GM19395 (cell line): ENCODE measurements at regions not wholly inside any gene's neighbourhood (a gene's known extent, or its start where the extent isn't known, plus 50 kb on each side); places are given as distances from the start of the nearest gene placed in this dataset.
A peak's percentile ranks its signal among the peaks of the same experiment; 100 is the strongest.

ENCODE experiments used
- ATAC-seq: cut with Tn5 transposase; IDR thresholded peaks from one replicate; pipeline ENCODE4 v1.9.1; 2021; ENCODE audit warnings: mild to moderate bottlenecking, moderate library complexity; ENCODE audit not compliant: unreplicated experiment

DNA sequence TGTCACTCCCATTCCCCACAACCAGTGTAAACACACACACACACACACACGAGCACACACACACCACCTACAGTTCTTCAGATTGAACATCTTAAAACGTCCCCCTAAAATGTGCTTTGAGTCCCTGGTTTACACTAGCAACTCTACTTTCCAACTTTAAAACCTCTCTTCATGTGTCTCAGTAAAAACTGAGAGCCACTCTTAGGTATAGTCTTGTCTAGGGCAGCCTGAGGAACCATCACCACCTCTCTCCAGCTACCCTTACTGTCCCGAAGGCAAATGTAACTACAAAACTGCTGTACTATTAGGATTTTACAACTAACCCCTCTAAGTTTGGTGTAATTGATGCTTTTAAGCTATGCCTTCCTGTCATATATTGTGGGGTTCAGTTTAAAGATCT lies 1501.6 kb upstream of the MIR17HG start:
- no peak for ATAC-seq

DNA sequence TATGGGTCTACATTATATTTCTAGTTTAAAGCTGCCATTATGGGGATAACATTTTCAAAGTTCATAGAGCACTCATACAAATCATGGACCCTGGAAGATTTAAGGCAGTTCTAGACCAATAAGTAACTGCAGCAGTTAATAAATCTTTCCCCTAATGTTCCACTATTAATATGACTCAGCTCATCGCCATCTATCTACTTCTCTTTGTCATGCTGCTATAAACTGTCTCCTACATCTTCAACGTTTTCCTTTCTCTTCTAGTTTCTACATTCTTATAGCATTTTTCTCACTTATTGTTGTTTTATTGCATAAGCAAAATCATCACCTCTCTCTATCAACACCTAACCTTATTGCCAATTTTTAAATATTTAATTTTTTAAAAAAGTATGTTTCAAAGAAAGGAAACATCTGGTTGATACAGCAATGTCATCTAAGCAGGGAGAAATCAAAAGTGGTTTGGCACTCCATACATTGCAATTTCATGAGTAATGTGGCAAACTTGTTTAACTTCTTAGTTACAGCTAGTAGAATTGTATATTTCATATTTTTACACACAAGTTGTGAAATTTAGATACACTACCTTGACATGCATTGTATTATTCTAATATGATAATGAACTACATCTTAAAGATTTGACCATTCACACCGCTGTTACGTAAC lies 1500.4 kb upstream of the MIR17HG start:
- no peak for ATAC-seq

DNA sequence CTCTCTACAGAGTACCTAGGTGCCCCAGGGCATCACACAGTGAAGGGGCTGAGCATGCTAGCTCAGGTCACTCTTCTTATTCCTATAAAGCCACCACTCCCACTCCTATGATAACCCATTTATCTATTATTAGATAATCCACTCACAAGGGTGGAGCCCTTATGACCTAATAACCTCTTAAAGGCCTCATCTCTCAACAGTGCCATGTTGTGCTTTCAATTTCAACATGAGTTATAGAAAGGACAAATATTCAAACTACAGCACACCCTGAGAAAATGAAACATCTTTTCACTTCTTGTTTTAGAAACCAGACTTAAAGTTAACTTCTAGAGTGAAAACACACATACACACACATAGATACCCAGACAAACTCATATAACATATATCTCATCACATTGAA lies 1494.9 kb upstream of the MIR17HG start:
- no peak for ATAC-seq

DNA sequence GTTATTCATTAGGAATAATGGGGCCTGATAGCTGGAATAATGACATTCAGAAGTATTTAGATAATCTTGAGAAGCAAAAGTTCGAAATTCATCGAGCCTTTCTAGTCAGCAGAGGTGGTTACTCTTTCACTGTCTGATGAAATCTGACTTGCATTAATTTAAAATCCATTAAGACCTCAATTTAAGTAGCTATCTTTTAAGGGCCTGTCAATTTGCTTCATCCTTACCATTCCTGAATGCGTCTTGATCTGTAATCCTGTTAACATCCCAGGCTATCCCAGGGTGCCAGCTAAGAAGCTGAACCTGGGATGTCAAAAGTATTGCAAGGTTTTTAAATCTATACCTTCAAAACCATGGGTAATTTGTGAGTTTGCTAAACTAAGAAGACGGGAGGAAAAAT lies 1491.0 kb upstream of the MIR17HG start:
- ATAC-seq, result no peak

DNA sequence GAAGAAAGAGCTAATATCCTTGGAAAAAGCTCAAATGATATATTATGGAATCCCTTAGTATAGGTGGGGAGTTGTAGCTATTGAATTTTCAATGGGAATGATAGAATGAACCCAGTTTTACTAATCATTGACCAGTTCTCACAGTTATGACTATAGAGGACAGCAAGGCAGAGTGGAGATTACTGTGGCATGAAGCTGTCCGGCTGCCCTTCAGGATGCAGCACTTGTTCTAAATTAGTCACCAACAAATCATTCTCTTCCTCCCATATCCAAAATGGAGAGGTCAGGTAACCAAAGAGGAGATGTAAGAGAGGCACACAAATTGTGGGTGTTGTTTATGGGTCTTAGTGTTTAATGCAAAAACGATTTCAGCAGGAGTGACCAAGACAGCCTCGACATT lies 1490.0 kb upstream of the MIR17HG start:
- no peak for ATAC-seq

DNA sequence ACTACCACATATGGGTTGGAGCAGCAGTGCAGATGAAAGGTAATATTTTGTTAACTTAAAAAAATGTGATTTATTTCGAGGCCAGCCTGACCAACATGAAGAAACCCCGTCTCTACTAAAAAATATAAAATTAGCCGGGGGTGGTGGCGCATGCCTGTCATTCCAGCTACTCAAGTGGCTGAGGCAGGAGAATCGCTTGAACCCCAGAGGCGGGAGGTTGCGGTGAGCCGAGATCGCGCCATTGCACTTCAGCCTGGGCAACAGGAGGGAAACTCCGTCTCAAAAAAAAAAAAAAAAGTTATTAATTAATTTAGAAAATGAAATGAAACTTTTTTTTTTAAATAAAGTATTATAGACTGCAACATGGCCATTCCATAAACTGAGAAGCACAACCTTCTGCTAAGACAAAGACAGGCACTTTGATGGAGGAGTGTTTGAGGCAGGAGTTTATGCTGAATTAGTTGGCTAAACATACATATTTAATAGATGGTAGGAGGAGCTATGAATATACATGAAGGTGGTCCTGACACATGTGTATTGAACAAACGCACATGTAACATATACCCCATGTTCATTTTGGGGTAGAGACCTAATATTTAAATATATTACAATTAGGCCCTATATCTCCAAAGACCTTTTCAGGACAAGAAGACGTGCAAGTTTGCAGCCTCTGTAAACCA lies 1485.3 kb upstream of the MIR17HG start:
- ATAC-seq, result no peak

DNA sequence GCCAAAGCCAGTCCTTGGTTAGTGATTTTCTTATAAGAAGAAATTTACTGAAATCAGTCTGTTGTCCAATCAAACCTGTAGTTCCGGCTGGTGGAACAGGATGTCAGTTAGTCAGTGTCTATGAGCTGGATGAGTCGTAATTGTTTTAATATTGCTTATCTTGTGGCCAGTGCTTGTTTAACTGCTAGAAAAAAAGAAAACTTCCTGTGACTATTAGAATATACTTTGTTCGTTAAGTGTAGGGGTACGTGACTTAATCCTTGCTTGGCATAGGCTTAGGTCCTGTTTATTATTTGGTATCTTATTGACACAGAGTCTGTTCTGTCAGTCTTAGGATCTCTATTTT lies 1484.8 kb upstream of the MIR17HG start:
- ATAC-seq, result no peak

DNA sequence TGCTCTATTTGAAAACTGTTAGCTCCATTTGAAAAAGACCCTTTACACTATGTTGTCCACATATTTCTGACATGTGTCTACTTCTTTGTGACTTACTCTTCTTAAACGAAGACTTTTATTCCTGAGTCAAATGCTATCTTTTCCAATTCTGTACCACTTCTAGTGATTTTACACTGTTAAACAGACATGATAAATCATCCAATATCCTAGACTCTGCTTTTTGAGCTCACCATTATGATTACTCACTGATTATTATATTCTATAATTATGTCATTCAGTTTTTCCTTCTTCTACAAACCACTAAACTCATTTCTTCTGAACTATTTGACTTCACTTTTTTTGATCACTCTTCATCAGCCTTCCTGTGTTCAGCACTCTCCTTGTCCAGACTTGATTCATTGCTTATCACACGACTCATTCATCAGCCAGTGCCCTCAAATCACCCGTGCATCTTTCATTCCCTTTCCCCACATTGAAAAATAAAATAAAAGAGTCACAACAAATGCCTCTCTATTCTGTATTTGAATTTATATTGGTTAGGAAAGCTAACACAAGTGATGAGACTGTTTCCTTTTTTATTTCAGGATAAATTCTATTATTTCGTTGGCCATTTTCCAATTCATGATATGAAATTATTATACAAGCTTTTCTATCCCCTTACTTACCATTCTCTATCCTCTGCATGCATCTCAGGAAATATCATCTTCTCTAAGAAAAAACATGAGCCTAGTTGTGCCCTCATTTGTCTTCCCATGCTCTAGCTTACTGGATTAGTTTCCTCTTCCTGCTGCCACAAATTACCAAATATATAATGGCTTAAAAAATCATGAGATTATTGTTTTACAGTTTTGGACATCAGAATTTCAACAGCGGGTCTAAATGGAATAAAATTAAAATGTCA lies 1482.1 kb upstream of the MIR17HG start:
- ATAC-seq, result no peak

DNA sequence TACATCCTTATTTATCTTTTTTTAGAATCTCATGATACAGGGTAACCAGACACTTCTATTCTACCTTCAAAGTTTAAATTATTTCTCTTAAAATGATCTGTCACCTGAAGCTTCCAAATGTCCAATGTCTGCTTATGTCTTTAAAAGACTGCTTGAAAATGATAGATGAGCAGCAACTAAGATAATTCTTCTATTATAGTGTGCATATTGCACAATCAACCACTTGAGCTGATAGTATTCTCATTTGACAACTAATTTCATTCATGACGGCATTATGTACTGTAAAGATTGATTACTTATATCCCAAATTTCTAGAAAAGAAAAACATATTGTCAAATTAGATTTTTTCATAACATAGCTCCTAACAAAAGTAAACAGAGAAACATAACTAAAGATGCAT lies 1478.2 kb upstream of the MIR17HG start:
- no peak for ATAC-seq

DNA sequence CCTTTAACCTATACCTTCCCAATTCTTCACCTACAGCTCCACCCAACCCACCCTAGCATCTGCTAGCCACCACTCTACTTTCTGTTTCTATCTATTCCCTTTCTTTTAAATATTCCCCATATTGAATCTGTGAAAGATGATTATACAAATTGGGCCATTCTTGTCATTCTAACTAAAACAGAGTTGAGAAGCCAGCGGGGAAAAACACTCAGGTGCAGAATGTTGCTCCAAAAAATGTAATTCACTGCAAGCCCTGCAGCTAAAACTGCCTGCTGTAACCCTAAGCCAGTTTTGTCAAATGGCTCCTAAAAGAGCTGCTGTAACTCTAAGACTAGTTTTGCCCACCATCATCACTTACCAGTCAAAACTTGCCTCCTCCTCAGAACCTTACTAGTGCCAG lies 1468.6 kb upstream of the MIR17HG start:
- ATAC-seq, result no peak

DNA sequence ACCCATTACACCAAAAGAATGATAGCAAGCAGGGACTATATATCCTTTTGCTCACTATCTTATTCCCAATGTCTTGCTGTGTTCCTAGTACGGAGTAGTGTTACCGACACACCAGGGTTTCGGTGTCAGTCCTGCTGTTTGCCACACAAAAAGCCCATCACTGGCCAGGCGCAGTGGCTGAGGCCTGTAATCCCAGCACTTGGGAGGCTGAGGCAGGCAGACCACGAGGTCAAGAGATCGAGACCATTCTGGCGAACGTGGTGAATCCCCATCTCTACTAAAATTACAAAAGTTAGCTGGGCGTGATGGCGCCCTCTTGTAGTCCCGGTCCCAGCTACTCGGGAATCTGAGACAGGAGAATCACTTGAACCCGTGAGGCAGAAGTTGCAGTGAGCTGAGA lies 1467.3 kb upstream of the MIR17HG start:
- ATAC-seq, result no peak

DNA sequence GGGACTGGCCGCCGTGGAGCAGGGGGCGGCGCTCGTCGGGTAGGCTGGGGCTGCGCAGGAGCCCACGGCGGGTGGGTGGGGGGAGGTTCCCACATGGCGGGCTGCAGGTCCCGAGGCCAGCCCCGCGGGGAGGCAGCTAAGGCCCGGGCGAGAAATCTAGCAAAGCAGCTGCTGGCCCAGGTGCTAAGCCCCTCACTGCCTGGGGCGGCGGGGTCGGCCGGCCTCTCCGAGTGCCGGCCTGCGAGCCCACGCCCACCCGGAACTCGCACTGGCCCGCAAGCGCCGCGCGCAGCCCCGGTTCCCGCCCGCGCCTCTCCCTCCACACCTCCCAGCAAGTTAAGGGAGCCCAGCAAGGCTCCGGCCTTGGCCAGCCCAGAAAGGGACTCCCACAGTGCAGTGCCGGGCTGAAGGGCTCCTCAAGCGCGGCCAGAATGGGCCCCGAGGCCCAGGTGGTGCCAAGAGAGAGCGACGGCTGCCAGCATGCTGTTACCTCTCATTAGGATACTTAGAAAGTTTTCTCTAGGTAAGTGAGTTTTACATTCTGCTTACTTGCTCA lies 1463.5 kb upstream of the MIR17HG start:
- ATAC-seq, result no peak

DNA sequence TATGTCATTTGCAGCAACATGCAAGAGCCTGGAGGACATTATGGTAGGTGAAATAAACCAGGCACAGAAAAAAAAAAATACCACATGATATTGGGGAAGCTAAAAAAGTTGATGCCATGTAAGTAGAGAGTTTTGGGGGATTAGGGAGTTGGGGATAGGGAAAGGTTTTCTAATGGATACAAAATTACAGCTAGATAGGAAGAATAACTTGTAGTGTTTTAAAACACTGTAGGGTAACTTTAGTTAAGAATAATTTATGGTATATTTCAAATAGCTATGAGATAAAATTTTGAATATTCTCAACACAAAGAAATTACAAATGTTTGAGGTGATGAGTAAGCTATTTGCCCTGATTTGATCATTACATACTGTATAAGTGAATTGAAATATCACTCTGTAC lies 1456.7 kb upstream of the MIR17HG start:
- no peak for ATAC-seq

DNA sequence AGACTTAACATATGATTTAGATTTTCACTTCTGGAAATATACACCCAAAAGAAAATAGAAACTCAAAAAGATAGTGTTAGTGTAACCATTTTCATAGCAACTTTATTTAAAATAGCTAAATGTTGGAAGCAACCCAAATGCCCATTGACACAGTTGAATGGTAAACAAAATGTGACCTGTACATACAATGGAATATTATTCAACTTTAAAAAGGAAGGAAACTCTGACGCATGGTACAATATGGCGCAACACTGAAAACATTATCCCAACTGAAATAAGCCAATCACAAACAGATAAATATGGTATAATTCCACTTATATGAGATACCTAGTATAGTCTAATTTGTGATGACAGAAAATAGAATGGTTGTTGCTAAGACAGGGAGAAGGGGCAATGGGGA lies 1456.1 kb upstream of the MIR17HG start:
- ATAC-seq, result no peak

DNA sequence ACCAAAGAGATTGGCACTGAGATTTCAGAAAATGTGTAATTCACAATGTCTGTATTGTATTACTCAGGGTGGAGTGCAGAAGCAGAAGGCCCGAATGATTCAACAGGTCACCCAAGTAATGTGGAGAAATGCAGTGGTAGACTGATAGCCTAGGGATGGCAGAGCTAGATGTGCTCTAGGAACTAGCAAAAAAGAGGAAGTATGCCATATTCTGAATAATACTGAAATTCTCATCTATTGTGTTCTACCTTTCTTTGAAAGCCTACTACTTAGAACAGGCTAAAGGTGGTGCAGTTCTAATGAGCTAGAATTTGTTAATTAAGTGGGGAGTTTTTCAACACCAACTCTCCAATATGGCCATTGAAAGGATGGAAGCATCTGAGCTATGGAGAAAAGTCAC lies 1449.8 kb upstream of the MIR17HG start:
- ATAC-seq, result peak; percentile 75

DNA sequence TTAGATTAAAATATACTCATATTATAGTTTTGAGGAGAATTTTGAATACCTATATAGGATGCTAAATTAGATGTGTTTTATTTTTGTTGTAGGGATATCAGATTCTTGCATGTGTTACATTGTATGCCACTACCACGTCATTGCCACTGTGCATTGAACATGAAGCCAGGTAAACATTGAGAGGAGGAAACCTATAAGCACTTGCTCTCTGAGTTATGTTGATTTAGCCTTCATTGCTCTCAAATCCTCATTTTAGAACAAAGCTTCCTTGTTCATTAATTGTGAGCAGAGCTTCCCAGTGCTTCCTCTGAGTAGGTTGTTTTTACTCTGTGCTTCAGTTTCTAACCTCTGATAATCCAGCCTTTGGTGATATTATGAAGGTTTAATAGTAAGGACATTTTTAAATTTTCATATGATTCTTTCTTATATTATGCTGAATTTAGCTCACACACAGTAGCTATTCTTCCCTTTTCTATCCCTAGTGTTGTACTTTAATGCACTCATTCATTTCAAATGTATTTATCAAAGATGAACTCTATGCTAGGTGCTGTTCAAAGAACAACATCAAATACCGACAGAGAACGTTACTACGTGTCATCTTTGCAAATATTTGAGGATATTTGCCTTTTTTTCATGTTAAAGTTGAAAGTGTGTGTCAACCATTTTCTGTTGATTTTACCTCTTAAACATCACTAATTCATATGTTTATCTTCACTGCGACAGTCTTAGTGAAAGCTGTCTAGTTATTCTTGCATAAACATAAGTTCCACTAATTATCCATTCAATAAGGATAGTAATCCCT lies 1448.0 kb upstream of the MIR17HG start:
- ATAC-seq, result no peak

DNA sequence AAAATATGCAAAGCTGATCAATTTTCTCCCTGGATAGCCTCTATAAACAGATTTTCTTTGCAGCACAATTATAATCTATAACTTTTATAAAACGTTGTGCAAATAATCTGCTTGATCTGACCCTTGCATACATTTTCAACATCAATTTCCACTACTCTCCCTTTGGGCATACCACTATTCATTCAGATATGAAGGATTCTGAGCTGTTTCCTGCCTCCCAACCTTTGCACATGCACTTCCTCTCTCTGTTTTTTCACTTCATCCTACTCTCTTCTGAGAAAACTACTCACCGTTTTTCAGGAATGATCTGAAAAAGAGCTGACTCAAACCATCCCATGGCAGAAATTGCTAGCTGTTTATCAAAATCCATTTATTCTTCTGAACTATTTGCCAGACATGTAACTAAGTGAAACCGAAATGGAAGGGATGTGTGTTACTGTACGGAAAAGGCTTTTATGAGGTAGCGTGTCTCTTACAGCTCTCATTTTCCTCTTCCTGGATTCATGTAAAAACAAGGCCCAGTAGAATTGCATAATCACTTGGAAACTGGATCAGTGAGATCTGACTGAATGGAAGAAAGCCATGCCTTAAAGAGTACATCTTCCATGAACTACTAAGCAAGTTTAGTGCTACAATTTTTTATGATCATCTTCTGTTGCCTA lies 1447.3 kb upstream of the MIR17HG start:
- ATAC-seq, result no peak

DNA sequence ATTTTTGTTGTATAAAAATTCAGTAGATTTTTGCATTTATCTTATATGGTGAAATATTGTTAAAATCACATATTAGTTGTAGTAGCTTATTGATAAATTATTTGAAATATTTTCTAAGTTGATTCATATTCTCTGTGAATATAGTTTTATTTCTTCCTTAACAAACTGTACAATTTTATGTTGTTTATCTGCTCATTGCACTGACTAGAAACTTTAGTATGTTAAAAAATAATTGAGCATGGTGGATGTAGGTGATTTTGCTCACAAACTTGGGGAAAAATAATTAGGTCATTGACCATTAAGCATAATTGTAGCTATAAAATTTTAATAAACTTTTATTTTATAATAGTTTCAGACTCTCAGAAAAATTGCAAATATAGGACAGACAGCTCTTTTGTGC lies 1445.3 kb upstream of the MIR17HG start:
- ATAC-seq, result no peak

DNA sequence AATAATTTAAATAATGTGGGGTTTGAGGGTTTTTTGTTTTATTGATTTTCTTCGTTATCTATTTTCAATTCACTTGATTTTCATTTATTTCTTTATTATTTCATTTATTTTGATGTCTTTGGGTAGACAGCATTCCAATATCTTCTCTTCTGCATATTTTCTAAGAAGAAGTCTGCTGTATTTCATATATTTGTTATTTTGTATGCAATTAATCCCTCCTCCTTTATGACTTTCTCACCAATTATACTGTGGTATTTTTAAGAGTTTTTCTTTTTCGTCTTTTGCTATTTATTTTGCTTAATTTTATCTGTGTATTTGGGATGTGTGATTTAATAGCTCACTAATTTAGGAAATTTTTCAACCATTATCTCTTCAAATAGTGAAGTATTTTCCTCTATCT lies 1444.4 kb upstream of the MIR17HG start:
- no peak for ATAC-seq

DNA sequence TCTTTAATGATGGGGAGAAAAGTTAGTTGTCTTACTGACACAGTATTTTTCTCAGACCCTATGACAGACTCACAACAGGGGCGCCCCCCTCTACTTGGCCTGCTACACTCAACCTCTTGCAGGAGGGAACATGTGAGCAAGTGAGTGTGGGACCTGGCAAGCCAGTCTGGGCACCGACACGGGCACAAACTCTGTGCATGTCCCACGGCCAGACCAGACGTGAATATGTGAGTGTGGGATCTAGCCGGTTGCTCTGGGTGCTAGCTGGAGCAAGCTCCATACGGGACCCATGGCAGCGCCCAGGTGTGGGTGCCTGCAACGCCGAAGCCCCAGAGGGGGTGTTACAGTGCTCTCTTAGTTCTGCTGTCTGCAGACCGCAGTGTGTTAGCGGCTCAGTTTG lies 1437.3 kb upstream of the MIR17HG start:
- ATAC-seq, result no peak
